Panc1 (cell line): ENCODE measurements at regions not wholly inside any gene's neighbourhood (a gene's known extent, or its start where the extent isn't known, plus 50 kb on each side); places are given as distances from the start of the nearest gene placed in this dataset.

Experiments used
- ATAC-seq: fragments of 200-7000 bp; cut with Tn5 transposase; 2 replicates; pipeline ENCODE4 v1.9.1; 2020; ENCODE audit warnings: mild to moderate bottlenecking, moderate library complexity
- BruUV-seq: library from RNA; stranded (reverse); fragments of 400-500 nt; replicated peaks from 2 replicates; lab custom pipeline; 2021; lab: Mats Ljungman, UMichigan
- CTCF ChIA-PET: fragments of 300-600 bp; sonication (Branson Sonifier 250); formaldehyde crosslinking; loops from one replicate; lab custom pipeline; 2022; ENCODE audit warnings: antibody characterized with exemption; lab: Charles Lee
- POLR2A ChIA-PET: fragments of 300-600 bp; sonication (Branson Sonifier 250); formaldehyde crosslinking; loops from one replicate; lab custom pipeline; 2022; ENCODE audit warnings: antibody characterized with exemption; lab: Charles Lee
- DNase-seq: peaks from one replicate; pipeline ENCODE4 v3.0.0-alpha.2; 2010; ENCODE audit warnings: low read depth, low spot score
- H3K27ac ChIP-seq: 2 replicates; pipeline ENCODE4 v1.5.1; 2011; ENCODE audit warnings: mild to moderate bottlenecking, low read length, inconsistent platforms
- H3K27me3 ChIP-seq: fragments of 200-500 bp; sonication (Bioruptor generic); 2 replicates; pipeline ENCODE4 v1.6.0; 2014; ENCODE audit warnings: low read length, inconsistent platforms; ENCODE audit not compliant: control insufficient read depth, insufficient read depth
- H3K36me3 ChIP-seq: fragments of 200-500 bp; sonication (Bioruptor generic); 2 replicates; pipeline ENCODE4 v1.5.1; 2014; ENCODE audit warnings: inconsistent platforms, mild to moderate bottlenecking, low read length, moderate library complexity; ENCODE audit not compliant: control insufficient read depth, insufficient read depth
- H3K4me1 ChIP-seq: 2 replicates; pipeline ENCODE4 v1.5.1; 2011; ENCODE audit warnings: inconsistent platforms, mild to moderate bottlenecking, low read length, moderate library complexity; ENCODE audit not compliant: control insufficient read depth, insufficient read depth
- H3K4me3 ChIP-seq, 2 experiments: 2 replicates each; pipeline ENCODE4 v1.5.1; 2011 to 2012; ENCODE audit warnings: low read depth in 2 of 2, low read length in 2 of 2, mild to moderate bottlenecking in 2 of 2, inconsistent platforms in 1 of 2, moderate library complexity in 1 of 2
- H3K9me3 ChIP-seq: fragments of 200-500 bp; sonication (Bioruptor generic); 2 replicates; pipeline ENCODE4 v1.5.1; 2014; ENCODE audit warnings: low read depth, mild to moderate bottlenecking, inconsistent platforms, low read length, moderate library complexity; ENCODE audit not compliant: control insufficient read depth, insufficient read depth
- CTCF ChIP-seq: fragments of 450-650 bp; IDR thresholded peaks from 2 replicates; pipeline ENCODE4 v1.5.1; 2017; ENCODE audit warnings: mild to moderate bottlenecking
- POLR2AphosphoS5 ChIP-seq: IDR thresholded peaks from 2 replicates; pipeline ENCODE4 v1.6.1; 2012; ENCODE audit warnings: mild to moderate bottlenecking, low read depth, low read length, moderate library complexity
- REST ChIP-seq, 2 experiments: IDR thresholded peaks; 2 replicates each; pipeline ENCODE4 v1.6.1; 2011 to 2012; ENCODE audit warnings: low read depth in 2 of 2, control low read depth in 1 of 2, low read length in 1 of 2, mild to moderate bottlenecking in 1 of 2, moderate library complexity in 1 of 2; ENCODE audit not compliant: insufficient read depth in 1 of 2
- SIN3A ChIP-seq: IDR thresholded peaks from 2 replicates; pipeline ENCODE4 v1.6.1; 2012; ENCODE audit warnings: low read depth, mild to moderate bottlenecking, low read length, moderate library complexity, borderline replicate concordance; ENCODE audit not compliant: insufficient read depth
- TCF7L2 ChIP-seq: IDR thresholded peaks from 2 replicates; pipeline ENCODE4 v1.6.1; 2011; ENCODE audit warnings: mild to moderate bottlenecking, low read depth, low read length, inconsistent platforms
- in situ Hi-C: cut with HindIII; loops from 2 replicates; pipeline ENCODE4 v1.10.0; 2016; ENCODE audit warnings: low sequenced_read_pairs, low pct_unique_long_range_greater_than_20kb
- intact Hi-C: fragments of 100-400 bp; cut with micrococcal nuclease; formaldehyde crosslinking; loops from one replicate; pipeline ENCODE4 v1.10.0; 2022; ENCODE audit not compliant: unreplicated experiment

GRCh38 chr6:163866192-163866591 is 451.7 kb downstream of the QKI start:
- H3K36me3 ChIP-seq = no peaks in the 10 kb centered on the region
- ChIA-PET POLR2A (no interaction called here), CTCF (no interaction called here)
- H3K9me3 ChIP-seq = no peaks in the 10 kb centered on the region
- no peaks in the 10 kb centered on the region for H3K27me3 ChIP-seq
- in situ Hi-C loops = no loop called here
- no peak for TF ChIP-seq REST (IDR thresholded peaks at IDR 0.05; ENCODE audit: insufficient read depth in 1 of 2, low read depth in 2 of 2, low read length in 1 of 2)
- no peak overlapping the region for H3K27ac ChIP-seq
- no TSS peak for BruUV-seq
- DNase-seq (no peak), ATAC-seq (0 out of 2 replicates have a peak, but pooled peaks have one; percentile 34)
- intact Hi-C loops = no loop called here
- no peaks in the 10 kb centered on the region for H3K4me1 ChIP-seq
- H3K4me3 ChIP-seq = no peak overlapping the region

GRCh38 chr6:163863565-163863964 is 449.0 kb downstream of the QKI start:
- intact Hi-C loops = no loop called here
- POLR2A ChIA-PET = interaction anchor here (0.7 kb wide), 1 partner anchor 44 kb away, joined by 6 read pairs; no protein-coding TSS in a partner anchor
- no TSS peak for BruUV-seq

More at GRCh38 chr6:163863565-163863964, 449.0 kb downstream of the QKI start:
- Histone ChIP-seq H3K36me3 (no peaks in the 10 kb centered on the region), H3K4me3 (no peak overlapping the region), H3K27me3 (no peaks in the 10 kb centered on the region; the same call in 1 of the 2 replicates), H3K4me1 (no peaks in the 10 kb centered on the region), H3K9me3 (no peaks in the 10 kb centered on the region), H3K27ac (no peak overlapping the region)
- no peak for DNase-seq
- no peak for ATAC-seq
- CTCF ChIA-PET = interaction anchor here (0.7 kb wide), 1 partner anchor 127 kb away, joined by 6 read pairs; no protein-coding TSS in a partner anchor
- in situ Hi-C loops = no loop called here
- no peak for TF ChIP-seq REST (IDR thresholded peaks at IDR 0.05; ENCODE audit: insufficient read depth in 1 of 2, low read depth in 2 of 2, low read length in 1 of 2)
- TF ChIP-seq POLR2AphosphoS5 = no peak
- no peak for TF ChIP-seq SIN3A
- no peak for TF ChIP-seq TCF7L2
- TF ChIP-seq CTCF = no peak
